GM23338 (cell line): ENCODE measurements at regions not wholly inside any gene's neighbourhood (a gene's known extent, or its start where the extent isn't known, plus 50 kb on each side); places are given as distances from the start of the nearest gene placed in this dataset.

ENCODE experiments used
- JUNB ChIP-seq: IDR thresholded peaks from one replicate; pipeline ENCODE4 v1.6.1; 2016; ENCODE audit warnings: antibody characterized with exemption; ENCODE audit not compliant: unreplicated experiment
- TF ChIP-seq, protein P1 (sequence below), 2 experiments: fragments of 200-600 bp in 1 of 2; sonication (generic) in 1 of 2; conservative IDR thresholded peaks; 2 replicates each; pipeline versions ENCODE4 v1.5.1 to v1.6.1; 2016 to 2017; ENCODE audit warnings: antibody characterized with exemption in 2 of 2, low read depth in 2 of 2, mild to moderate bottlenecking in 2 of 2, moderate library complexity in 1 of 2
- TF ChIP-seq, protein P2 (sequence below): IDR thresholded peaks from one replicate; pipeline ENCODE4 v1.6.1; 2018; ENCODE audit warnings: antibody characterized with exemption; ENCODE audit not compliant: unreplicated experiment

DNA sequence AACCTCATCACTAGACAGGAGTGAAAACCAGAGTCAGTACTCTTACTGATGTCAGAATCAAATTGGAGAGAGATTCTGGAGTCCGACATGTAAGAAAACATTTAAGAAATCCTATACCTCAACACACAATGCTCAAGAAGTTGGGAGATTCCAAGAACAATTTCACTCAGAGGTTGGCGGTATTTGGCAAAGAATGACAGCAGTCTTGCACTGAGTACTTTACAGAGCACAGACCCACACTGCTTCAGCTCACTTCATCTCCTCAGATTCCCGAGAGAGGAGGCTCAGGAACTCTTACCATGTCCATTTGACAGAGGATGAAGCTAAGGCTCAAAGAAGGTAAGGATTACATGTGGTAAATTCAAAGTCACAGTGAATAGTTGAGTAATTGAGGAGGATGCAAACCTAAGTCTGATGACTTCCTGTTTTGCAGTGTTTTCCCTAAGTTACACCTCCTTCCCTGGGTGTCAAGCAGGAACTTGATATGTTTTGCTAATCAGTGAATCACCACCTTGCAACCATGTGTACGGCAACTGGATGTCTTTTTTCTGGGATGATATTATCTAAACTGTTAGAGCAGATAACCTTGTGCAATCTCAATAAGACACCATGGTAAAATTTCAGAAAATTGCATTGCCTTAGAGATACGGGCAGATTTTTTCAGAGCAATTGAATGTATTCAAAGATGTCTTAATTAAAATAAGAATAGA, 61.3 kb upstream of the MME start:
- TF ChIP-seq, protein P1, sequence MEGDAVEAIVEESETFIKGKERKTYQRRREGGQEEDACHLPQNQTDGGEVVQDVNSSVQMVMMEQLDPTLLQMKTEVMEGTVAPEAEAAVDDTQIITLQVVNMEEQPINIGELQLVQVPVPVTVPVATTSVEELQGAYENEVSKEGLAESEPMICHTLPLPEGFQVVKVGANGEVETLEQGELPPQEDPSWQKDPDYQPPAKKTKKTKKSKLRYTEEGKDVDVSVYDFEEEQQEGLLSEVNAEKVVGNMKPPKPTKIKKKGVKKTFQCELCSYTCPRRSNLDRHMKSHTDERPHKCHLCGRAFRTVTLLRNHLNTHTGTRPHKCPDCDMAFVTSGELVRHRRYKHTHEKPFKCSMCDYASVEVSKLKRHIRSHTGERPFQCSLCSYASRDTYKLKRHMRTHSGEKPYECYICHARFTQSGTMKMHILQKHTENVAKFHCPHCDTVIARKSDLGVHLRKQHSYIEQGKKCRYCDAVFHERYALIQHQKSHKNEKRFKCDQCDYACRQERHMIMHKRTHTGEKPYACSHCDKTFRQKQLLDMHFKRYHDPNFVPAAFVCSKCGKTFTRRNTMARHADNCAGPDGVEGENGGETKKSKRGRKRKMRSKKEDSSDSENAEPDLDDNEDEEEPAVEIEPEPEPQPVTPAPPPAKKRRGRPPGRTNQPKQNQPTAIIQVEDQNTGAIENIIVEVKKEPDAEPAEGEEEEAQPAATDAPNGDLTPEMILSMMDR (conservative IDR thresholded peaks at IDR 0.05; ENCODE audit: low read depth in 2 of 2) = no peak
- TF ChIP-seq JUNB = no peak
- TF ChIP-seq, protein P2, sequence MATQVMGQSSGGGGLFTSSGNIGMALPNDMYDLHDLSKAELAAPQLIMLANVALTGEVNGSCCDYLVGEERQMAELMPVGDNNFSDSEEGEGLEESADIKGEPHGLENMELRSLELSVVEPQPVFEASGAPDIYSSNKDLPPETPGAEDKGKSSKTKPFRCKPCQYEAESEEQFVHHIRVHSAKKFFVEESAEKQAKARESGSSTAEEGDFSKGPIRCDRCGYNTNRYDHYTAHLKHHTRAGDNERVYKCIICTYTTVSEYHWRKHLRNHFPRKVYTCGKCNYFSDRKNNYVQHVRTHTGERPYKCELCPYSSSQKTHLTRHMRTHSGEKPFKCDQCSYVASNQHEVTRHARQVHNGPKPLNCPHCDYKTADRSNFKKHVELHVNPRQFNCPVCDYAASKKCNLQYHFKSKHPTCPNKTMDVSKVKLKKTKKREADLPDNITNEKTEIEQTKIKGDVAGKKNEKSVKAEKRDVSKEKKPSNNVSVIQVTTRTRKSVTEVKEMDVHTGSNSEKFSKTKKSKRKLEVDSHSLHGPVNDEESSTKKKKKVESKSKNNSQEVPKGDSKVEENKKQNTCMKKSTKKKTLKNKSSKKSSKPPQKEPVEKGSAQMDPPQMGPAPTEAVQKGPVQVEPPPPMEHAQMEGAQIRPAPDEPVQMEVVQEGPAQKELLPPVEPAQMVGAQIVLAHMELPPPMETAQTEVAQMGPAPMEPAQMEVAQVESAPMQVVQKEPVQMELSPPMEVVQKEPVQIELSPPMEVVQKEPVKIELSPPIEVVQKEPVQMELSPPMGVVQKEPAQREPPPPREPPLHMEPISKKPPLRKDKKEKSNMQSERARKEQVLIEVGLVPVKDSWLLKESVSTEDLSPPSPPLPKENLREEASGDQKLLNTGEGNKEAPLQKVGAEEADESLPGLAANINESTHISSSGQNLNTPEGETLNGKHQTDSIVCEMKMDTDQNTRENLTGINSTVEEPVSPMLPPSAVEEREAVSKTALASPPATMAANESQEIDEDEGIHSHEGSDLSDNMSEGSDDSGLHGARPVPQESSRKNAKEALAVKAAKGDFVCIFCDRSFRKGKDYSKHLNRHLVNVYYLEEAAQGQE = no peak
